ENCODE measurements at regions not wholly inside any gene's neighbourhood (a gene's known extent, or its start where the extent isn't known, plus 50 kb on each side); places are given as distances from the start of the nearest gene placed in this dataset.

- Histone ChIP-seq H3K9me3 (no peaks in the 10 kb centered on the region), H3K4me3 (no peak overlapping the region), H3K4me1 (no peaks in the 10 kb centered on the region), H3K36me3 (replicated peaks) (no peaks in the 10 kb centered on the region), H3K27me3 (ENCODE audit: low read depth) (peaks cover 4% of the 10 kb centered on the region; the same call in 1 of the 2 replicates)
- in situ Hi-C loops (cut with MboI; ENCODE audit: low sequenced_read_pairs) = loop anchor here (10.0 kb wide), 1 partner anchor 239 kb away; no protein-coding TSS in a partner anchor
- no peak for DNase-seq (ENCODE audit: low spot score in 2 of 2)
Measured at GRCh38 chr5:103473725-103474124, 88.9 kb downstream of the NUDT12 start.

DNA sequence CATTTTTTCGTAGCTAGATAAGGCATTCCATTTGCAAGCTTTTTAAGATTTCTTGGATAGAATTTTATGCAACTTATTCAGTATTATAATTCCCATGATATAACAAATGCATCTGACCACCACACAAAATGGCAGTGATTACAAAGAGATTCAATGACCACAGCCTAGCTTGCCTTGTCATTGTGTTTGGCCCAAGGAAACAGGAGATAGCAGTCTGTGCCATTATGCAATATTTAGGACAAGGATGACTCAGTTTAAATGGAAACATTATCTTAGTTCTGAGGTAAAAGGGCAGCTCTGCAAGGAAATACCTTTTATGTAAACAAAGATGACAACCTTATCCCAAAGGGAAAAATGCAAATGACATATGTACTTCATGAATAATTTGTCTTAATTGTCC is 89.8 kb downstream of the NUDT12 start:
- in situ Hi-C loops (cut with MboI; ENCODE audit: low sequenced_read_pairs) = loop anchor here (10.0 kb wide), 1 partner anchor 238 kb away; no protein-coding TSS in a partner anchor
- H3K27me3 ChIP-seq (ENCODE audit: low read depth) = peaks cover 4% of the 10 kb centered on the region; the same call in 1 of the 2 replicates
- H3K36me3 ChIP-seq (replicated peaks) = no peaks in the 10 kb centered on the region
- H3K4me1 ChIP-seq = no peaks in the 10 kb centered on the region
- no peak overlapping the region for H3K4me3 ChIP-seq
- DNase-seq (ENCODE audit: low spot score in 2 of 2) = no peak
- H3K9me3 ChIP-seq = no peaks in the 10 kb centered on the region

DNA sequence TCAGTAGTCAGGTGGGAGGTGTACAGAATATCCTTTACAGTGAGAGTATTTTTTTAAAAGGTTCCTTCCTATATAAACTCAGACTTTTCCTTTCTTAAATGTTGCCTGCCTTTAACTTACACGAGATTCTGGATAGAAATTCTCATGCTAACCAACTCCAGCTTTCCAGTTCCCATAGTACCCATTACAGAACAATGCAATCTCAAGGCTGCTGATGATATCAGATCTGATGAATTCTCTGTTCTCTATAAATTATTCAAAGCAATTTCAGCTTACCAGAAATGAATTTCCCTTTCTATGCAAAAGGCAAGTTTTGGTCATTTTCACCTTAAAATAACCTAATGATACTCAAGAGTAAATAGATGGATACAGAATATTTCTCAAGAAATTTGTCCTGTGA is 90.3 kb downstream of the NUDT12 start:
- no peak for DNase-seq (ENCODE audit: low spot score in 2 of 2)
- peaks cover 4% of the 10 kb centered on the region; the same call in 1 of the 2 replicates for H3K27me3 ChIP-seq (ENCODE audit: low read depth)
- no peaks in the 10 kb centered on the region for H3K9me3 ChIP-seq
- no peaks in the 10 kb centered on the region for H3K4me1 ChIP-seq
- in situ Hi-C loops (cut with MboI; ENCODE audit: low sequenced_read_pairs) = loop anchor here (10.0 kb wide), 1 partner anchor 237 kb away; no protein-coding TSS in a partner anchor
- H3K36me3 ChIP-seq (replicated peaks) = no peaks in the 10 kb centered on the region
- H3K4me3 ChIP-seq = no peak overlapping the region

GRCh38 chr5:103469288-103470040 is 93.1 kb downstream of the NUDT12 start:
- no peak overlapping the region for H3K4me3 ChIP-seq
- H3K36me3 ChIP-seq (replicated peaks) = no peaks in the 10 kb centered on the region
- H3K9me3 ChIP-seq = no peaks in the 10 kb centered on the region
- H3K4me1 ChIP-seq = no peaks in the 10 kb centered on the region
- in situ Hi-C loops (cut with MboI; ENCODE audit: low sequenced_read_pairs) = loop anchor here (10.0 kb wide), 1 partner anchor 235 kb away; no protein-coding TSS in a partner anchor
- DNase-seq (ENCODE audit: low spot score in 2 of 2) = no peak
- H3K27me3 ChIP-seq (ENCODE audit: low read depth) = peaks cover 4% of the 10 kb centered on the region; the same call in 1 of the 2 replicates

GRCh38 chr5:103467831-103468230 is 94.8 kb downstream of the NUDT12 start:
- 0 out of 2 replicates have a peak, but pooled peaks cover 4% of the 10 kb centered on the region for H3K27me3 ChIP-seq (ENCODE audit: low read depth)
- in situ Hi-C loops (cut with MboI; ENCODE audit: low sequenced_read_pairs) = no loop called here
- no peak overlapping the region for H3K4me3 ChIP-seq
- DNase-seq (ENCODE audit: low spot score in 2 of 2) = no peak
- no peaks in the 10 kb centered on the region for H3K9me3 ChIP-seq
- H3K4me1 ChIP-seq = no peaks in the 10 kb centered on the region
- H3K36me3 ChIP-seq (replicated peaks) = no peaks in the 10 kb centered on the region

GRCh38 chr5:103466495-103466894 is 96.1 kb downstream of the NUDT12 start:
- Histone ChIP-seq H3K4me3 (no peak overlapping the region), H3K9me3 (no peaks in the 10 kb centered on the region), H3K27me3 (ENCODE audit: low read depth) (0 out of 2 replicates have a peak, but pooled peaks cover 6% of the 10 kb centered on the region), H3K36me3 (replicated peaks) (no peaks in the 10 kb centered on the region), H3K4me1 (no peaks in the 10 kb centered on the region)
- no peak for DNase-seq (ENCODE audit: low spot score in 2 of 2)
- in situ Hi-C loops (cut with MboI; ENCODE audit: low sequenced_read_pairs) = no loop called here

GRCh38 chr5:103465891-103466290 is 96.7 kb downstream of the NUDT12 start:
- Histone ChIP-seq H3K4me3 (no peak overlapping the region), H3K9me3 (no peaks in the 10 kb centered on the region), H3K4me1 (no peaks in the 10 kb centered on the region), H3K27me3 (ENCODE audit: low read depth) (0 out of 2 replicates have a peak, but pooled peaks cover 3% of the 10 kb centered on the region), H3K36me3 (replicated peaks) (no peaks in the 10 kb centered on the region)
- no peak for DNase-seq (ENCODE audit: low spot score in 2 of 2)
- in situ Hi-C loops (cut with MboI; ENCODE audit: low sequenced_read_pairs) = no loop called here

DNA sequence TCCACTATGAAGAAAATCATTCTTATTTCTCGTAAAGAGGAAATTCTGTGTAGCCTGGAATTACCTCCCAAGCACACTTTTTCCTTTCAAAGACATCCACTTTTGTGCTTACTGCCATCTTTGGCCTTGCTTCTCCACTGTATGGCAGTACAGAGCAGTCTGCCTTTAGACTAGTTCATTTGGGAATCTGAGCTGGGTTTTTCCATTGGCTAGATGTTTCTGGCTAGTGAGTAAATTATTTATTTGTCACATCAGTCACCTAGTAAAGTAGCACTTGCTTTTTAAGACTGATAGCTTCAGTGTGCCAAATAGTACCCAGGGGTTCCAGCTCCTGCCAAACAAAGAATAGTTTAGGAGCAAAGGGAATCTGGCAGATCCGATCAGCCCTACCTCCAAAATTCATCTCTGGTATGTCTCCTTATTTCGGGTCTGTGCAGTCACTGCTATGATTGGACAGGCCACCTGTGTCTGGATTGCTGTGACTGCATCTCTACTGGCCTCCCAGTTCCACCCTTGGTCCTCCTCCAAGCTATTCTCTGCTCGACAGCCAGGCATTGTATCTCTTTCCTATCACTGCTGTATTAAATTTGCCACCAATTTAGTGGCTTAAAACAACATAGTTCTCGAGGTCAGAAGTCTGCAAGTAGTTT is 97.6 kb downstream of the NUDT12 start:
- H3K9me3 ChIP-seq = no peaks in the 10 kb centered on the region
- DNase-seq (ENCODE audit: low spot score in 2 of 2) = no peak
- no peaks in the 10 kb centered on the region for H3K36me3 ChIP-seq (replicated peaks)
- in situ Hi-C loops (cut with MboI; ENCODE audit: low sequenced_read_pairs) = no loop called here
- H3K4me1 ChIP-seq = no peaks in the 10 kb centered on the region
- H3K27me3 ChIP-seq (ENCODE audit: low read depth) = 0 out of 2 replicates have a peak, but pooled peaks cover 2% of the 10 kb centered on the region
- H3K4me3 ChIP-seq = no peak overlapping the region

GRCh38 chr5:103463261-103463660 is 99.3 kb downstream of the NUDT12 start:
- no peaks in the 10 kb centered on the region for H3K9me3 ChIP-seq
- no peaks in the 10 kb centered on the region for H3K4me1 ChIP-seq
- H3K36me3 ChIP-seq (replicated peaks) = no peaks in the 10 kb centered on the region
- H3K27me3 ChIP-seq (ENCODE audit: low read depth) = 0 out of 2 replicates have a peak, but pooled peaks cover 2% of the 10 kb centered on the region
- in situ Hi-C loops (cut with MboI; ENCODE audit: low sequenced_read_pairs) = no loop called here
- no peak overlapping the region for H3K4me3 ChIP-seq
- no peak for DNase-seq (ENCODE audit: low spot score in 2 of 2)

DNA sequence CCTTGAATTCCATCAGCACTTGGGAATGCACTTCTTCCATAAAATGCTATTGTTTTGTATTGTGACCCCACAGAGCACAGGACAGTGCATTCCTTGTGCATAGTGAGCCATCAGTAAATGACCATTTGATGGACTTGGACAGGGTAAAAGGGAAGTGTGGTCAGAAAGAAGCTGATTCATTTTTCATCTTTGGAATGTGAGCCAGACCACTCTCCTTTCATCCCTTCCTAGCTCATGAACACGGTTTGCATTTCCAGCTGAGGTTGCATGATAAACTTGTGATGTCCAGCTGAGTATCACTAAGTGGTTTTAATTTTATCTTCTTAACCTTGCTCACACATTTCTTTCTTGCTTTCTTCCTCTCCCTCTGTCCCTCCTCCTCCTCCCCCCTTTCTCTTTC is 101.3 kb downstream of the NUDT12 start:
- H3K4me1 ChIP-seq = no peaks in the 10 kb centered on the region
- no peaks in the 10 kb centered on the region for H3K36me3 ChIP-seq (replicated peaks)
- no peaks in the 10 kb centered on the region for H3K9me3 ChIP-seq
- no peak overlapping the region for H3K4me3 ChIP-seq
- 0 out of 2 replicates have a peak, but pooled peaks cover 2% of the 10 kb centered on the region for H3K27me3 ChIP-seq (ENCODE audit: low read depth)
- in situ Hi-C loops (cut with MboI; ENCODE audit: low sequenced_read_pairs) = no loop called here
- no peak for DNase-seq (ENCODE audit: low spot score in 2 of 2)

DNA sequence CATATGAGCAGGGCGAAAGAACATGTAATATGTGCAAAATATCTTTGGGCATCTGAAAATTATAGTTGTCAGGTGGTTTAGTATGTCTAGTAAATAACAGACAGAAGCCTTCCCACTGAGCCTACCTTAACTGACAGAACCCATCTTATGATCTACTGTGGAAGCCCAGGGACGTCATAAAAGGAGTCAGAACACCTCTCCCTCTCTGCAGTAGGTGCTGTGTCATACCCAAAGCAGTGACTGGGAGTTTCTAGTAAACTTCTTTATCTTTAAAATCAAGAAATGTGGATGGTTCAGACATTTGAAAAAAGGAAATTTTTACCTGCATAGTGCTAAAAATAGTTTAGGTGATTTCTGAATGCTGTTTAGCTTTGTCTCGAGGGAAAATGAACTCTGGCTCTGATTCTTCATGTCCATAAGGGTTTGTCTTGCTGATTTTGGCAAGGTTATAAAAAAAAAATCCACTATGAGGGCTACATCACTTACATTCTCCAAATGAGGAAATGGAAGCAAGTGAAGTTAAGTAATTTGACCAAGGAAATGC is 104.0 kb downstream of the NUDT12 start:
- Histone ChIP-seq H3K36me3 (replicated peaks) (no peaks in the 10 kb centered on the region), H3K4me1 (no peaks in the 10 kb centered on the region), H3K9me3 (no peaks in the 10 kb centered on the region), H3K27me3 (ENCODE audit: low read depth) (0 out of 2 replicates have a peak, but pooled peaks cover 2% of the 10 kb centered on the region), H3K4me3 (no peak overlapping the region)
- no peak for DNase-seq (ENCODE audit: low spot score in 2 of 2)
- in situ Hi-C loops (cut with MboI; ENCODE audit: low sequenced_read_pairs) = no loop called here

- no peaks in the 10 kb centered on the region for H3K27me3 ChIP-seq (ENCODE audit: low read depth)
Measured at GRCh38 chr5:103456476-103456875, 106.1 kb downstream of the NUDT12 start.

DNA sequence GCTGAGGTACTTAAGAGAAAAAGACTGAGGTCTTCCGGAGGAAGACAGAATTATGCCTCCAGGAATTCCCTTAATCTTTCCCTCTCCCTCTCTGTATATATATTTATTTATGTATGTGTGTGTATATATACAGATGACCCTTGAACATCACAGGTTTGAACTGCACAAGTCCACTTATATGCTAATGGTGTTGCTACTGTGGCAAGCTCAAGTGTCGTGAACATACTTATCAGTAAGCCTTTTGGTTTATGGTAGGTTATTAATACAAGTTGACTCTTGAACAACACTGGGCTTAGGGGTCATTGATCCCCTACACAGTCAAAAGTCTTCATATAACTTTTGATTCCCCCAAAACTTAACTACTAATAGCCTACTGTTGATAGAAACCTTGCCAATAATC is 106.8 kb downstream of the NUDT12 start:
- in situ Hi-C loops (cut with MboI; ENCODE audit: low sequenced_read_pairs) = no loop called here

More at GRCh38 chr5:103456476-103456875, 106.1 kb downstream of the NUDT12 start:
- in situ Hi-C loops (cut with MboI; ENCODE audit: low sequenced_read_pairs) = no loop called here
- no peaks in the 10 kb centered on the region; the same call in 1 of the 2 replicates for H3K4me1 ChIP-seq
- no peaks in the 10 kb centered on the region for H3K9me3 ChIP-seq
- no peaks in the 10 kb centered on the region for H3K36me3 ChIP-seq (replicated peaks)
- DNase-seq (ENCODE audit: low spot score in 2 of 2) = no peak
- H3K4me3 ChIP-seq = no peak overlapping the region

GRCh38 chr5:103454770-103455169 is 107.8 kb downstream of the NUDT12 start:
- H3K9me3 ChIP-seq = no peaks in the 10 kb centered on the region
- H3K4me3 ChIP-seq = no peak overlapping the region
- H3K4me1 ChIP-seq = peaks cover 5% of the 10 kb centered on the region
- in situ Hi-C loops (cut with MboI; ENCODE audit: low sequenced_read_pairs) = no loop called here
- no peak for DNase-seq (ENCODE audit: low spot score in 2 of 2)
- H3K36me3 ChIP-seq (replicated peaks) = no peaks in the 10 kb centered on the region
- no peaks in the 10 kb centered on the region for H3K27me3 ChIP-seq (ENCODE audit: low read depth)

More for the DNA sequence above, 106.8 kb downstream of the NUDT12 start:
- DNase-seq (ENCODE audit: low spot score in 2 of 2) = no peak
- Histone ChIP-seq H3K9me3 (no peaks in the 10 kb centered on the region), H3K36me3 (replicated peaks) (no peaks in the 10 kb centered on the region), H3K4me1 (peaks cover 5% of the 10 kb centered on the region), H3K27me3 (ENCODE audit: low read depth) (no peaks in the 10 kb centered on the region), H3K4me3 (no peak overlapping the region)

Measured in HAP-1 (cell line).